HepG2 (cell line): ENCODE measurements at regions not wholly inside any gene's neighbourhood (a gene's known extent, or its start where the extent isn't known, plus 50 kb on each side); places are given as distances from the start of the nearest gene placed in this dataset.

Experiments used
- ATAC-seq: fragments of 200-7000 bp; cut with Tn5 transposase; 3 replicates; pipeline ENCODE4 v1.9.1; 2020; ENCODE audit warnings: mild to moderate bottlenecking, moderate library complexity
- BruUV-seq: library from RNA; stranded (reverse); fragments of 400-500 nt; replicated peaks from 2 replicates; lab custom pipeline; 2021; lab: Mats Ljungman, UMichigan
- CTCF ChIA-PET: fragments of 300-600 bp; formaldehyde crosslinking; extraction: SDS; loops from one replicate; lab custom pipeline; 2021; ENCODE audit warnings: low total read pairs, inconsistent platforms, low intra/inter-chr PET ratio; lab: Yijun Ruan, JAX
- POLR2A ChIA-PET: fragments of 350-600 bp; sonication (Branson Sonifier 250); formaldehyde crosslinking; loops from one replicate; lab custom pipeline; 2020; ENCODE audit warnings: antibody characterized with exemption, inconsistent platforms; lab: Yijun Ruan, JAX
- DNase-seq: peaks from one replicate; pipeline ENCODE4 v3.0.0-alpha.2; 2015; ENCODE audit warnings: low spot score
- FAIRE-seq: peaks from 3 replicates; lab custom pipeline; 2011; peaks lifted over from hg19 to GRCh38; lab: Jason Lieb, UNC
- H2AFZ ChIP-seq: one replicate; pipeline ENCODE4 v1.6.1; 2011; ENCODE audit warnings: low read length, inconsistent platforms
- H3K27ac ChIP-seq: fragments of 300-600 bp; 3 replicates; pipeline ENCODE4 v1.8.0; 2011; ENCODE audit warnings: mixed run types, mild to moderate bottlenecking, mixed read lengths, low read length, inconsistent platforms; ENCODE audit not compliant: insufficient read depth; ENCODE audit errors: extremely low read length
- H3K27me3 ChIP-seq, 2 experiments: fragments of 200-600 bp in 1 of 2; 2 replicates in 1 of 2; 3 replicates in 1 of 2; pipeline versions ENCODE4 v1.6.0 to v1.8.0; 2011; ENCODE audit warnings: low read length in 2 of 2, mild to moderate bottlenecking in 2 of 2, moderate library complexity in 2 of 2, inconsistent platforms in 1 of 2; ENCODE audit not compliant: insufficient read depth in 2 of 2, control insufficient read depth in 1 of 2
- H3K36me3 ChIP-seq, 2 experiments: fragments of 200-600 bp in 1 of 2; replicated peaks in 1 of 2; 2 replicates in 1 of 2; 3 replicates in 1 of 2; pipeline versions ENCODE4 v1.5.1 to v1.8.0; 2011; ENCODE audit warnings: low read length in 2 of 2, inconsistent platforms in 1 of 2; ENCODE audit not compliant: insufficient read depth in 2 of 2, control insufficient read depth in 1 of 2
- H3K4me1 ChIP-seq: 2 replicates; pipeline ENCODE4 v1.5.1; 2012; ENCODE audit warnings: low read length, inconsistent platforms; ENCODE audit not compliant: insufficient read depth
- H3K4me2 ChIP-seq: 2 replicates; pipeline ENCODE4 v1.6.0; 2011; ENCODE audit warnings: low read depth, low read length, inconsistent platforms
- H3K4me3 ChIP-seq, 3 experiments: fragments of 200-600 bp in 1 of 3; sonication (generic), shearing (Covaris generic) in 1 of 3; replicated peaks in 1 of 3; 2 replicates each; pipeline ENCODE4 v1.5.1; 2011 to 2016; ENCODE audit warnings: low read length in 3 of 3, inconsistent platforms in 2 of 3, low read depth in 2 of 3, mild to moderate bottlenecking in 2 of 3, control low read depth in 1 of 3, mixed read lengths in 1 of 3; ENCODE audit not compliant: insufficient read depth in 1 of 3
- H3K79me2 ChIP-seq: one replicate; pipeline ENCODE4 v1.6.1; 2011; ENCODE audit warnings: low read length, inconsistent platforms; ENCODE audit not compliant: insufficient read depth
- H3K9ac ChIP-seq: 2 replicates; pipeline ENCODE4 v1.6.0; 2011; ENCODE audit warnings: mild to moderate bottlenecking, low read depth, low read length, inconsistent platforms; ENCODE audit not compliant: insufficient read depth
- H3K9me3 ChIP-seq: 2 replicates; pipeline ENCODE4 v1.5.1; 2012; ENCODE audit warnings: mild to moderate bottlenecking, low read length
- H4K20me1 ChIP-seq: 2 replicates; pipeline ENCODE4 v1.6.0; 2011; ENCODE audit warnings: inconsistent platforms, mild to moderate bottlenecking, low read length, moderate library complexity; ENCODE audit not compliant: insufficient read depth
- GATAD1 ChIP-seq: IDR thresholded peaks from 2 replicates; pipeline ENCODE4 v1.6.1; 2016; ENCODE audit warnings: missing genetic modification reagents, missing compliant biosample characterization
- KDM2A ChIP-seq: sonication (generic); formaldehyde crosslinking; IDR thresholded peaks from 2 replicates; pipeline ENCODE4 v1.4.0; 2020; ENCODE audit warnings: low read depth, missing genetic modification reagents, borderline replicate concordance
- KDM5A ChIP-seq: fragments of 200-600 bp; sonication (generic); IDR thresholded peaks from 2 replicates; pipeline ENCODE4 v1.7.0; 2018; ENCODE audit warnings: antibody characterized with exemption, mild to moderate bottlenecking, low read length, borderline replicate concordance
- NCOR1 ChIP-seq: fragments of 200-600 bp; sonication (generic); IDR thresholded peaks from 2 replicates; pipeline ENCODE4 v1.7.0; 2017; ENCODE audit warnings: antibody characterized with exemption, low read length, borderline replicate concordance
- NFE2L2 ChIP-seq: fragments of 150-350 bp; IDR thresholded peaks from 2 replicates; pipeline ENCODE4 v1.6.1; 2014; ENCODE audit warnings: low read length
- NFKB2 ChIP-seq: sonication (generic); formaldehyde crosslinking; IDR thresholded peaks from 2 replicates; pipeline ENCODE4 v1.4.0; 2020; ENCODE audit warnings: missing genetic modification reagents, borderline replicate concordance
- SPEN ChIP-seq: sonication (generic); formaldehyde crosslinking; IDR thresholded peaks from 2 replicates; pipeline ENCODE4 v1.5.1; 2020; ENCODE audit warnings: low read depth, mild to moderate bottlenecking, missing genetic modification reagents
- SRSF1 ChIP-seq: fragments of 200-400 bp; formaldehyde crosslinking; optimal IDR thresholded peaks from 2 replicates; pipeline ENCODE3; 2017; ENCODE audit warnings: mild to moderate bottlenecking, low read depth, low read length, moderate library complexity
- TMF1 ChIP-seq: sonication (generic); formaldehyde crosslinking; IDR thresholded peaks from 2 replicates; pipeline ENCODE4 v1.8.1; 2022; ENCODE audit warnings: low read depth, missing genetic modification reagents
- ZEB1 ChIP-seq: IDR thresholded peaks from 2 replicates; pipeline ENCODE4 v1.6.1; 2012; ENCODE audit warnings: mild to moderate bottlenecking, low read depth, inconsistent platforms; ENCODE audit not compliant: insufficient replicate concordance
- ZNF207 ChIP-seq: fragments of 450-650 bp; IDR thresholded peaks from 2 replicates; pipeline ENCODE4 v1.6.1; 2016; ENCODE audit warnings: antibody characterized with exemption, borderline replicate concordance
- ZNF256 ChIP-seq: sonication (generic); formaldehyde crosslinking; conservative IDR thresholded peaks from 2 replicates; pipeline ENCODE4 v1.4.0; 2020; ENCODE audit warnings: missing genetic modification reagents
- ZNF263 ChIP-seq: sonication (generic); formaldehyde crosslinking; IDR thresholded peaks from 2 replicates; pipeline ENCODE4 v1.4.0; 2020; ENCODE audit warnings: missing genetic modification reagents
- ZNF713 ChIP-seq: sonication (generic); formaldehyde crosslinking; IDR thresholded peaks from 2 replicates; pipeline ENCODE4 v1.4.0; 2020; ENCODE audit warnings: mild to moderate bottlenecking, missing genetic modification reagents
- ZNF839 ChIP-seq: sonication (generic); formaldehyde crosslinking; IDR thresholded peaks from 2 replicates; pipeline ENCODE4 v1.4.0; 2020; ENCODE audit warnings: missing genetic modification reagents, mild to moderate bottlenecking, borderline replicate concordance
- WGBS: methylation state at CpG from one replicate; pipeline ENCODE4 v1.1.6; 2017; ENCODE audit warnings: low lambda C conversion rate; 5-methylcytosine and 5-hydroxymethylcytosine counted together
- in situ Hi-C: cut with HindIII; loops from 2 replicates; pipeline ENCODE4 v1.10.0; 2017; ENCODE audit warnings: low pct_unique_long_range_greater_than_20kb; ENCODE audit not compliant: extremely low pct_ligation_motif_present
- intact Hi-C: fragments of 100-400 bp; cut with micrococcal nuclease; formaldehyde crosslinking; loops from one replicate; pipeline ENCODE4 v1.10.0; 2022; ENCODE audit not compliant: unreplicated experiment
- TF ChIP-seq, protein P1 (sequence below): sonication (generic); formaldehyde crosslinking; IDR thresholded peaks from 2 replicates; pipeline ENCODE4 v1.5.0; 2020; ENCODE audit warnings: missing genetic modification reagents, mild to moderate bottlenecking, borderline replicate concordance
- TF ChIP-seq, protein P2 (sequence below): sonication (generic); formaldehyde crosslinking; IDR thresholded peaks from 2 replicates; pipeline ENCODE4 v1.5.1; 2020; ENCODE audit warnings: missing genetic modification reagents, mild to moderate bottlenecking, borderline replicate concordance

DNA sequence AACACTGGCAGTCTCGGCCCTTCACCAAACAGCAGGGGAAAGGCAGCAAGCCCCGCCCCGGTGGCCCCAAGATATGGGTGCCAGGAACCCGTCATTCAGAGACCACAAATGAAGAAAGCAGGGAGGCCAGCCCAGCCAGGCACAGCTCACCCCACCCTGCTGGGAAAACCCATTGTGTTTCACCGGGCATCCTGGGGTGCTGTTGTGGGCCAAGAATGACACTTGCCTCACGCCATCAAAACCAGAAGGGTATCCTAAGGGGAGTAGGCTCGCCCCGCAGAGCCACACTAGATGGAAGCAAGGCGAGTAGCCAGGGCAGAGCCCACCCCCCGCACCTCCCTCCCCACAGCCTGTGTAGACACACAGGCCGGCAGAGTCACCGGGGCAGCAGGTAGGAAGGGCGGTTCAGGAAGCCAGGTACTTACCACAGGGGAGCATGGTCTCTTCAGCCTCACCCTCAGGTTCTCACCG, 72.5 kb upstream of the KCNMA1 start:
- no peak for FAIRE-seq
- H3K4me2 ChIP-seq, result no peak overlapping the region

GRCh38 chr10:77707570-77707969, 70.0 kb upstream of the KCNMA1 start:
- 3% methylated on average over 1 of the region's 1 CpG for WGBS
- intact Hi-C loops, result no loop called here
- DNase-seq (no peak), FAIRE-seq (no peak), ATAC-seq (no peak)
- ChIA-PET POLR2A (no interaction called here), CTCF (no interaction called here)
- H3K36me3 ChIP-seq, result no peaks in the 10 kb centered on the region
- peaks cover 3 to 23% of the 10 kb centered on the region in 2 experiments for H3K27me3 ChIP-seq
- no peak overlapping the region for H2AFZ ChIP-seq
- no peaks in the 10 kb centered on the region for H3K9me3 ChIP-seq
- no peak overlapping the region for H3K27ac ChIP-seq
- no peaks in the 10 kb centered on the region for H3K4me1 ChIP-seq
- H4K20me1 ChIP-seq, result no peaks in the 10 kb centered on the region
- no peak overlapping the region for H3K9ac ChIP-seq
- TF ChIP-seq KDM2A (CRISPR knock-in tag), result no peak
- TF ChIP-seq, protein P1, sequence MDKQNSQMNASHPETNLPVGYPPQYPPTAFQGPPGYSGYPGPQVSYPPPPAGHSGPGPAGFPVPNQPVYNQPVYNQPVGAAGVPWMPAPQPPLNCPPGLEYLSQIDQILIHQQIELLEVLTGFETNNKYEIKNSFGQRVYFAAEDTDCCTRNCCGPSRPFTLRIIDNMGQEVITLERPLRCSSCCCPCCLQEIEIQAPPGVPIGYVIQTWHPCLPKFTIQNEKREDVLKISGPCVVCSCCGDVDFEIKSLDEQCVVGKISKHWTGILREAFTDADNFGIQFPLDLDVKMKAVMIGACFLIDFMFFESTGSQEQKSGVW (CRISPR knock-in tag), result no peak
- TF ChIP-seq NCOR1, result no peak
- TF ChIP-seq GATAD1 (CRISPR knock-in tag), result no peak
- TF ChIP-seq SPEN (CRISPR knock-in tag), result no peak
- TF ChIP-seq ZNF839 (CRISPR knock-in tag), result no peak
- no peak for TF ChIP-seq ZNF713
- TF ChIP-seq ZNF256 (CRISPR knock-in tag), result no peak
- TF ChIP-seq NFE2L2, result no peak
- TF ChIP-seq, protein P2, sequence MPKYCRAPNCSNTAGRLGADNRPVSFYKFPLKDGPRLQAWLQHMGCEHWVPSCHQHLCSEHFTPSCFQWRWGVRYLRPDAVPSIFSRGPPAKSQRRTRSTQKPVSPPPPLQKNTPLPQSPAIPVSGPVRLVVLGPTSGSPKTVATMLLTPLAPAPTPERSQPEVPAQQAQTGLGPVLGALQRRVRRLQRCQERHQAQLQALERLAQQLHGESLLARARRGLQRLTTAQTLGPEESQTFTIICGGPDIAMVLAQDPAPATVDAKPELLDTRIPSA (CRISPR knock-in tag), result no peak
- no peak for TF ChIP-seq ZNF263 (CRISPR knock-in tag)
- no peak for TF ChIP-seq NFKB2 (CRISPR knock-in tag)
- TF ChIP-seq ZNF207, result no peak
- TF ChIP-seq SRSF1, result no peak
- no peak overlapping the region for H3K4me3 ChIP-seq
- in situ Hi-C loops, result no loop called here
- no TSS peak for BruUV-seq
- H3K4me2 ChIP-seq, result no peak overlapping the region
- H3K79me2 ChIP-seq, result no peaks in the 10 kb centered on the region

More for the DNA sequence above, 72.5 kb upstream of the KCNMA1 start:
- no peak for DNase-seq
- Histone ChIP-seq H3K79me2 (no peaks in the 10 kb centered on the region), H3K27ac (no peak overlapping the region), H3K4me1 (no peaks in the 10 kb centered on the region)
- 43% methylated on average over 5 of the region's 14 CpGs for WGBS
- BruUV-seq, result no TSS peak
- in situ Hi-C loops, result loop anchor here (10.0 kb wide), 1 partner anchor 545 kb away; no protein-coding TSS in a partner anchor
- no peak for TF ChIP-seq ZEB1
- TF ChIP-seq KDM5A, result no peak
- TF ChIP-seq TMF1, result no peak
- TF ChIP-seq, all 625 proteins: peak for 0
- Histone ChIP-seq H3K4me3 (no peak overlapping the region), H3K27me3 (peaks cover 6 to 37% of the 10 kb centered on the region in 2 experiments), H3K9ac (no peak overlapping the region), H3K36me3 (no peaks in the 10 kb centered on the region), H2AFZ (no peak overlapping the region), H3K9me3 (no peaks in the 10 kb centered on the region), H4K20me1 (no peaks in the 10 kb centered on the region)
- ChIA-PET CTCF (no interaction called here), POLR2A (no interaction called here)
- intact Hi-C loops, result no loop called here
- no peak for ATAC-seq
